ENCODE measurements at regions not wholly inside any gene's neighbourhood (a gene's known extent, or its start where the extent isn't known, plus 50 kb on each side); places are given as distances from the start of the nearest gene placed in this dataset.
"Not testable (repeated sequence)": the region's sequence is repeated elsewhere in the genome, so short reads cannot be mapped to it uniquely, and the experiment has no call there.

- DNase-seq (ENCODE audit: low read depth in 4 of 4, low spot score in 2 of 4), result no peak
Measured at GRCh38 chr4:117661091-117662072, 372.9 kb upstream of the NDST3 start.

GRCh38 chr4:117664706-117665444, 369.4 kb upstream of the NDST3 start:
- no peak for DNase-seq (ENCODE audit: low read depth in 4 of 4, low spot score in 2 of 4)

GRCh38 chr4:117676153-117676552, 358.1 kb upstream of the NDST3 start:
- DNase-seq (ENCODE audit: low read depth in 4 of 4, low spot score in 2 of 4), result no peak

- DNase-seq (ENCODE audit: low read depth in 4 of 4, low spot score in 2 of 4), result no peak
Measured at GRCh38 chr4:117678861-117679260, 355.4 kb upstream of the NDST3 start.

- no peak for DNase-seq (ENCODE audit: low read depth in 4 of 4, low spot score in 2 of 4)
Measured at GRCh38 chr4:117691572-117692351, 342.5 kb upstream of the NDST3 start.

- DNase-seq (ENCODE audit: low read depth in 4 of 4, low spot score in 2 of 4), result no peak
Measured at GRCh38 chr4:117692538-117692937, 341.7 kb upstream of the NDST3 start.

- DNase-seq (ENCODE audit: low read depth in 4 of 4, low spot score in 2 of 4), result no peak
Measured at GRCh38 chr4:117699595-117699994, 334.7 kb upstream of the NDST3 start.

GRCh38 chr4:117700111-117700892, 334.0 kb upstream of the NDST3 start:
- DNase-seq (ENCODE audit: low read depth in 4 of 4, low spot score in 2 of 4), result no peak

GRCh38 chr4:117702353-117702752, 331.9 kb upstream of the NDST3 start:
- no peak for DNase-seq (ENCODE audit: low read depth in 4 of 4, low spot score in 2 of 4)

GRCh38 chr4:117704721-117705120, 329.6 kb upstream of the NDST3 start:
- DNase-seq (ENCODE audit: low read depth in 4 of 4, low spot score in 2 of 4), result no peak

- DNase-seq (ENCODE audit: low read depth in 4 of 4, low spot score in 2 of 4), result no peak
Measured at GRCh38 chr4:117740736-117741135, 293.6 kb upstream of the NDST3 start.

- not testable (repeated sequence) for DNase-seq (ENCODE audit: low read depth in 4 of 4, low spot score in 2 of 4)
Measured at GRCh38 chr4:117745379-117745778, 288.9 kb upstream of the NDST3 start.

- DNase-seq (ENCODE audit: low read depth in 4 of 4, low spot score in 2 of 4), result no peak
Measured at GRCh38 chr4:117755438-117755837, 278.8 kb upstream of the NDST3 start.

- no peak for DNase-seq (ENCODE audit: low read depth in 4 of 4, low spot score in 2 of 4)
Measured at GRCh38 chr4:117768610-117769009, 265.7 kb upstream of the NDST3 start.

- no peak for DNase-seq (ENCODE audit: low read depth in 4 of 4, low spot score in 2 of 4)
Measured at GRCh38 chr4:117770269-117771102, 263.8 kb upstream of the NDST3 start.

GRCh38 chr4:117771647-117772337, 262.5 kb upstream of the NDST3 start:
- DNase-seq (ENCODE audit: low read depth in 4 of 4, low spot score in 2 of 4), result no peak

- no peak for DNase-seq (ENCODE audit: low read depth in 4 of 4, low spot score in 2 of 4)
Measured at GRCh38 chr4:117773064-117773936, 261.0 kb upstream of the NDST3 start.

- DNase-seq (ENCODE audit: low read depth in 4 of 4, low spot score in 2 of 4), result no peak
Measured at GRCh38 chr4:117777721-117778120, 256.6 kb upstream of the NDST3 start.
